HepG2 (cell line): ENCODE measurements at regions not wholly inside any gene's neighbourhood (a gene's known extent, or its start where the extent isn't known, plus 50 kb on each side); places are given as distances from the start of the nearest gene placed in this dataset.

Source experiments
- ATAC-seq: fragments of 200-7000 bp; cut with Tn5 transposase; 3 replicates; pipeline ENCODE4 v1.9.1; 2020; ENCODE audit warnings: mild to moderate bottlenecking, moderate library complexity
- BruUV-seq: library from RNA; stranded (reverse); fragments of 400-500 nt; replicated peaks from 2 replicates; lab custom pipeline; 2021; lab: Mats Ljungman, UMichigan
- CTCF ChIA-PET: fragments of 300-600 bp; formaldehyde crosslinking; extraction: SDS; loops from one replicate; lab custom pipeline; 2021; ENCODE audit warnings: low total read pairs, inconsistent platforms, low intra/inter-chr PET ratio; lab: Yijun Ruan, JAX
- POLR2A ChIA-PET: fragments of 350-600 bp; sonication (Branson Sonifier 250); formaldehyde crosslinking; loops from one replicate; lab custom pipeline; 2020; ENCODE audit warnings: antibody characterized with exemption, inconsistent platforms; lab: Yijun Ruan, JAX
- DNase-seq: peaks from one replicate; pipeline ENCODE4 v3.0.0-alpha.2; 2015; ENCODE audit warnings: low spot score
- FAIRE-seq: peaks from 3 replicates; lab custom pipeline; 2011; peaks lifted over from hg19 to GRCh38; lab: Jason Lieb, UNC
- H2AFZ ChIP-seq: one replicate; pipeline ENCODE4 v1.6.1; 2011; ENCODE audit warnings: low read length, inconsistent platforms
- H3K27ac ChIP-seq: fragments of 300-600 bp; 3 replicates; pipeline ENCODE4 v1.8.0; 2011; ENCODE audit warnings: mixed run types, mild to moderate bottlenecking, mixed read lengths, low read length, inconsistent platforms; ENCODE audit not compliant: insufficient read depth; ENCODE audit errors: extremely low read length
- H3K27me3 ChIP-seq, 2 experiments: fragments of 200-600 bp in 1 of 2; 2 replicates in 1 of 2; 3 replicates in 1 of 2; pipeline versions ENCODE4 v1.6.0 to v1.8.0; 2011; ENCODE audit warnings: low read length in 2 of 2, mild to moderate bottlenecking in 2 of 2, moderate library complexity in 2 of 2, inconsistent platforms in 1 of 2; ENCODE audit not compliant: insufficient read depth in 2 of 2, control insufficient read depth in 1 of 2
- H3K36me3 ChIP-seq, 2 experiments: fragments of 200-600 bp in 1 of 2; replicated peaks in 1 of 2; 2 replicates in 1 of 2; 3 replicates in 1 of 2; pipeline versions ENCODE4 v1.5.1 to v1.8.0; 2011; ENCODE audit warnings: low read length in 2 of 2, inconsistent platforms in 1 of 2; ENCODE audit not compliant: insufficient read depth in 2 of 2, control insufficient read depth in 1 of 2
- H3K4me1 ChIP-seq: 2 replicates; pipeline ENCODE4 v1.5.1; 2012; ENCODE audit warnings: low read length, inconsistent platforms; ENCODE audit not compliant: insufficient read depth
- H3K4me2 ChIP-seq: 2 replicates; pipeline ENCODE4 v1.6.0; 2011; ENCODE audit warnings: low read depth, low read length, inconsistent platforms
- H3K4me3 ChIP-seq, 3 experiments: fragments of 200-600 bp in 1 of 3; sonication (generic), shearing (Covaris generic) in 1 of 3; replicated peaks in 1 of 3; 2 replicates each; pipeline ENCODE4 v1.5.1; 2011 to 2016; ENCODE audit warnings: low read length in 3 of 3, inconsistent platforms in 2 of 3, low read depth in 2 of 3, mild to moderate bottlenecking in 2 of 3, control low read depth in 1 of 3, mixed read lengths in 1 of 3; ENCODE audit not compliant: insufficient read depth in 1 of 3
- H3K79me2 ChIP-seq: one replicate; pipeline ENCODE4 v1.6.1; 2011; ENCODE audit warnings: low read length, inconsistent platforms; ENCODE audit not compliant: insufficient read depth
- H3K9ac ChIP-seq: 2 replicates; pipeline ENCODE4 v1.6.0; 2011; ENCODE audit warnings: mild to moderate bottlenecking, low read depth, low read length, inconsistent platforms; ENCODE audit not compliant: insufficient read depth
- H3K9me3 ChIP-seq: 2 replicates; pipeline ENCODE4 v1.5.1; 2012; ENCODE audit warnings: mild to moderate bottlenecking, low read length
- H4K20me1 ChIP-seq: 2 replicates; pipeline ENCODE4 v1.6.0; 2011; ENCODE audit warnings: inconsistent platforms, mild to moderate bottlenecking, low read length, moderate library complexity; ENCODE audit not compliant: insufficient read depth
- FOXA1 ChIP-seq, 2 experiments: fragments of 450-650 bp in 1 of 2; sonication (generic) in 1 of 2; formaldehyde crosslinking in 1 of 2; IDR thresholded peaks; 2 replicates each; pipeline versions ENCODE4 v1.4.0 to v1.6.1; 2016 to 2020; ENCODE audit warnings: missing genetic modification reagents in 1 of 2
- TAF1 ChIP-seq: sonication (generic); formaldehyde crosslinking; IDR thresholded peaks from 2 replicates; pipeline ENCODE4 v1.4.0; 2020; ENCODE audit warnings: missing genetic modification reagents
- XBP1 ChIP-seq: sonication (generic); formaldehyde crosslinking; IDR thresholded peaks from 2 replicates; pipeline ENCODE4 v1.5.0; 2020; ENCODE audit warnings: missing genetic modification reagents
- ZFAT ChIP-seq: sonication (generic); formaldehyde crosslinking; conservative IDR thresholded peaks from 2 replicates; pipeline ENCODE4 v1.8.1; 2023; ENCODE audit warnings: missing genetic modification reagents, inconsistent platforms
- ZNF136 ChIP-seq: sonication (generic); formaldehyde crosslinking; IDR thresholded peaks from 2 replicates; pipeline ENCODE4 v1.8.1; 2022; ENCODE audit warnings: low read depth, mild to moderate bottlenecking, moderate library complexity, missing genetic modification reagents
- ZNF256 ChIP-seq: sonication (generic); formaldehyde crosslinking; conservative IDR thresholded peaks from 2 replicates; pipeline ENCODE4 v1.4.0; 2020; ENCODE audit warnings: missing genetic modification reagents
- WGBS: methylation state at CpG from one replicate; pipeline ENCODE4 v1.1.6; 2017; ENCODE audit warnings: low lambda C conversion rate; 5-methylcytosine and 5-hydroxymethylcytosine counted together
- in situ Hi-C: cut with HindIII; loops from 2 replicates; pipeline ENCODE4 v1.10.0; 2017; ENCODE audit warnings: low pct_unique_long_range_greater_than_20kb; ENCODE audit not compliant: extremely low pct_ligation_motif_present
- intact Hi-C: fragments of 100-400 bp; cut with micrococcal nuclease; formaldehyde crosslinking; loops from one replicate; pipeline ENCODE4 v1.10.0; 2022; ENCODE audit not compliant: unreplicated experiment

DNA sequence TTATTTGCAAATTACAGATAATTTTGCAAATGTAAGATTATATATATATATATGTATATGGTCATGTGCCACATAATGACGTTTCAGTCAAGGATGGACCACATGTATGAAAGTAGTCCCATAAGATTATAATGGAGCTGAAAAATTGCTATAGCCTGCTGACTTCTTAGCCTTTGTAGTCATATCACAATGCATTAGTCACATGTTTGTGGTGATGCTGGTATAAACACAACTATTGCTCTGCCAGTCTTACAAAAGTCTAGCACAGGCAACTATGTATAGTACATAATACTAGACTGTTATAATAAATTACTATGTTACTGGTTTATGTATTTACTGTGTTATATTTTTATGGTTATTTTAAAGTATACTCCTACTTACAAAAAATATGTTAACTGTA, 444.3 kb downstream of the KCNJ2 start:
- H3K9ac ChIP-seq: no peak overlapping the region
- H3K27ac ChIP-seq: no peak overlapping the region
- no peaks in the 10 kb centered on the region for H3K4me1 ChIP-seq
- ChIA-PET CTCF (no interaction called here), POLR2A (no interaction called here)
- H2AFZ ChIP-seq: no peak overlapping the region
- DNase-seq: no peak
- BruUV-seq: no TSS peak
- no peak overlapping the region for H3K4me3 ChIP-seq
- FAIRE-seq: no peak
- no peaks in the 10 kb centered on the region for H3K79me2 ChIP-seq
- H3K36me3 ChIP-seq: no peaks in the 10 kb centered on the region
- intact Hi-C loops: no loop called here
- ATAC-seq: no peak
- in situ Hi-C loops: no loop called here
- no peaks in the 10 kb centered on the region for H3K27me3 ChIP-seq
- H3K9me3 ChIP-seq: no peaks in the 10 kb centered on the region; the same call in 1 of the 2 replicates
- WGBS: 2% methylated on average over 1 of the region's 1 CpG
- TF ChIP-seq FOXA1 (IDR thresholded peaks at IDR 0.05): no peak
- TF ChIP-seq FOXA1 (CRISPR knock-in tag; IDR thresholded peaks at IDR 0.05): no peak
- no peak for TF ChIP-seq TAF1 (CRISPR knock-in tag)
- TF ChIP-seq XBP1: no peak
- TF ChIP-seq ZNF256 (CRISPR knock-in tag): no peak
- no peak for TF ChIP-seq ZNF136 (CRISPR knock-in tag)
- no peak overlapping the region for H3K4me2 ChIP-seq
- no peaks in the 10 kb centered on the region for H4K20me1 ChIP-seq

DNA sequence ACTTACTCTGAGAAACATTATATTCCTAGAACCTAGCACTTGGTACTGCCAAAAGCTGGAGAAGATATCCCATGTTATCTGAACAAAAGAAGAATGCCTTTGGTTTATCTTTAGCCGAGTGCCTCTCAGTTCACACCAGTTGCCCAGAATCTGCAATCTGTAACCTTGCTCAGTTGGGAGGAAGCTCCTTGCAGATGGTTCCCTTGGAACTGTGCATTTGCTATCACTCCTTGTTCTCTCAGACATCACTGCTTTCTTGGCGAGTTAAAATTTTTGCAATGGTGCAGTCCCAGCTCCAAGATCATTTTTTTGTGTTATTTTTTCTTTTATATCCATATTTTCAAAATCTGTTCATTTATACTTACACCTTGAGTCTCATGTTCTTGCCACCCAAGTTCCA, 446.5 kb downstream of the KCNJ2 start:
- no peak for TF ChIP-seq ZFAT (CRISPR knock-in tag)
- TF ChIP-seq, all 625 proteins: peak for 0
- no peaks in the 10 kb centered on the region for H3K4me1 ChIP-seq
- ChIA-PET CTCF (no interaction called here), POLR2A (no interaction called here)
- intact Hi-C loops (no loop called here), in situ Hi-C loops (no loop called here)
- H3K4me3 ChIP-seq: no peak overlapping the region
- H3K27me3 ChIP-seq: no peaks in the 10 kb centered on the region
- H3K36me3 ChIP-seq: no peaks in the 10 kb centered on the region
- 0% methylated on average over 2 of the region's 2 CpGs for WGBS
- no peak overlapping the region for H3K27ac ChIP-seq
- no peak for DNase-seq
- H3K4me2 ChIP-seq: no peak overlapping the region
- no peaks in the 10 kb centered on the region for H4K20me1 ChIP-seq
- ATAC-seq: no peak
- H3K9ac ChIP-seq: no peak overlapping the region
- no peak for FAIRE-seq
- H3K79me2 ChIP-seq: no peaks in the 10 kb centered on the region
- no TSS peak for BruUV-seq
- no peaks in the 10 kb centered on the region; the same call in 1 of the 2 replicates for H3K9me3 ChIP-seq
- no peak overlapping the region for H2AFZ ChIP-seq
